OCI-LY1 (cell line): ENCODE measurements at regions not wholly inside any gene's neighbourhood (a gene's known extent, or its start where the extent isn't known, plus 50 kb on each side); places are given as distances from the start of the nearest gene placed in this dataset.

ENCODE experiments used
- CTCF ChIP-seq: fragments of 200-600 bp; sonication (generic), shearing (Covaris generic); IDR thresholded peaks from 2 replicates; pipeline ENCODE4 v1.5.1; 2017; ENCODE audit warnings: mild to moderate bottlenecking, antibody characterized with exemption, low read length, moderate library complexity, mixed read lengths
- EZH2 ChIP-seq: fragments of 200-600 bp; sonication (generic), shearing (Covaris generic); IDR thresholded peaks from 2 replicates; pipeline ENCODE4 v1.8.0; 2017; ENCODE audit warnings: borderline replicate concordance, mixed run types, mild to moderate bottlenecking, antibody characterized with exemption, low read length, moderate library complexity, mixed read lengths

- TF ChIP-seq CTCF (no peak), EZH2 (no peak)
These were observed 106.4 kb upstream of the KLF6 start for GRCh38 chr10:3891396-3891795.
